GM23338 (cell line): ENCODE measurements at regions not wholly inside any gene's neighbourhood (a gene's known extent, or its start where the extent isn't known, plus 50 kb on each side); places are given as distances from the start of the nearest gene placed in this dataset.

ENCODE experiments used
- ATAC-seq: fragments of 200-7000 bp; cut with Tn5 transposase; 3 replicates; pipeline ENCODE4 v1.9.1; 2020
- DNase-seq: peaks from one replicate; pipeline ENCODE4 v3.0.0-alpha.2; 2015; ENCODE audit warnings: low spot score
- H2AFZ ChIP-seq: fragments of 200-600 bp; sonication (generic); 2 replicates; pipeline ENCODE4 v1.8.0; 2016; ENCODE audit warnings: antibody characterized with exemption, mild to moderate bottlenecking, moderate library complexity
- H3F3A ChIP-seq: fragments of 200-600 bp; sonication (generic); replicated peaks from 2 replicates; pipeline ENCODE4 v1.8.0; 2017; ENCODE audit warnings: antibody characterized with exemption, mixed run types, low read depth
- H3K27ac ChIP-seq: fragments of 200-600 bp; sonication (generic); 2 replicates; pipeline ENCODE4 v1.6.1; 2016; ENCODE audit warnings: low read depth
- H3K27me3 ChIP-seq: fragments of 200-600 bp; sonication (generic); 2 replicates; pipeline ENCODE4 v1.8.0; 2016; ENCODE audit warnings: mild to moderate bottlenecking, mixed run types, moderate library complexity; ENCODE audit not compliant: insufficient read depth
- H3K36me3 ChIP-seq: fragments of 200-600 bp; sonication (generic); 2 replicates; pipeline ENCODE4 v1.8.0; 2016; ENCODE audit warnings: mild to moderate bottlenecking; ENCODE audit not compliant: insufficient read depth
- H3K4me1 ChIP-seq: fragments of 200-600 bp; sonication (generic); 2 replicates; pipeline ENCODE4 v1.8.0; 2016; ENCODE audit warnings: mild to moderate bottlenecking, moderate library complexity; ENCODE audit not compliant: insufficient read depth
- H3K4me2 ChIP-seq: fragments of 200-600 bp; sonication (generic); 2 replicates; pipeline ENCODE4 v1.7.1; 2017; ENCODE audit warnings: mixed run types
- H3K4me3 ChIP-seq: fragments of 200-600 bp; sonication (generic); 2 replicates; pipeline ENCODE4 v1.6.1; 2016; ENCODE audit warnings: mixed run types
- H3K79me2 ChIP-seq: fragments of 200-600 bp; sonication (generic); replicated peaks from 2 replicates; pipeline ENCODE4 v1.8.0; 2017; ENCODE audit warnings: mild to moderate bottlenecking; ENCODE audit not compliant: insufficient read depth
- H3K9me2 ChIP-seq: fragments of 200-600 bp; sonication (generic); 2 replicates; pipeline ENCODE4 v1.8.0; 2017; ENCODE audit not compliant: insufficient read depth
- H4K20me1 ChIP-seq: fragments of 200-600 bp; sonication (generic); replicated peaks from 2 replicates; pipeline ENCODE4 v1.8.0; 2017; ENCODE audit warnings: mild to moderate bottlenecking; ENCODE audit not compliant: insufficient read depth
- H3K27ac Mint-ChIP-seq: 2 replicates; pipeline ENCODE4 v1.8.0; 2020; ENCODE audit warnings: inconsistent platforms, mild to moderate bottlenecking, moderate library complexity, mixed read lengths
- H3K27me3 Mint-ChIP-seq: 3 replicates; pipeline ENCODE4 v1.8.0; 2022; ENCODE audit warnings: low read depth, mild to moderate bottlenecking, moderate library complexity, mixed read lengths, inconsistent platforms; ENCODE audit not compliant: insufficient read depth, poor library complexity
- H3K36me3 Mint-ChIP-seq: 3 replicates; pipeline ENCODE4 v1.8.0; 2021; ENCODE audit warnings: low read depth, mild to moderate bottlenecking, inconsistent platforms, moderate library complexity, mixed read lengths
- H3K4me1 Mint-ChIP-seq: 3 replicates; pipeline ENCODE4 v1.8.0; 2020; ENCODE audit warnings: mild to moderate bottlenecking, inconsistent platforms, mixed read lengths
- H3K4me3 Mint-ChIP-seq: 3 replicates; pipeline ENCODE4 v1.8.0; 2021; ENCODE audit warnings: moderate library complexity, mild to moderate bottlenecking, inconsistent platforms, mixed read lengths
- H3K9me3 Mint-ChIP-seq: 3 replicates; pipeline ENCODE4 v1.8.0; 2020; ENCODE audit warnings: moderate library complexity, mild to moderate bottlenecking, inconsistent platforms, mixed read lengths
- CREB1 ChIP-seq: fragments of 250-450 bp; sonication (Bioruptor Pico); IDR thresholded peaks from 2 replicates; pipeline ENCODE4 v1.5.0; 2020; ENCODE audit warnings: low read depth, mild to moderate bottlenecking, moderate library complexity
- ETS1 ChIP-seq: IDR thresholded peaks from 2 replicates; pipeline ENCODE4 v1.6.1; 2016; ENCODE audit warnings: antibody characterized with exemption
- EZH2 ChIP-seq: fragments of 200-600 bp; sonication (generic); IDR thresholded peaks from one replicate; pipeline ENCODE4 v1.8.0; 2017; ENCODE audit warnings: antibody characterized with exemption, mild to moderate bottlenecking, low read depth; ENCODE audit not compliant: unreplicated experiment
- JUNB ChIP-seq: IDR thresholded peaks from one replicate; pipeline ENCODE4 v1.6.1; 2016; ENCODE audit warnings: antibody characterized with exemption; ENCODE audit not compliant: unreplicated experiment
- NANOG ChIP-seq: IDR thresholded peaks from 2 replicates; pipeline ENCODE4 v1.6.1; 2016; ENCODE audit warnings: antibody characterized with exemption, borderline replicate concordance
- STAT1 ChIP-seq: IDR thresholded peaks from one replicate; pipeline ENCODE4 v1.6.1; 2016; ENCODE audit warnings: antibody characterized with exemption; ENCODE audit not compliant: unreplicated experiment
- ZNF462 ChIP-seq: fragments of 250-450 bp; sonication (Bioruptor Pico); IDR thresholded peaks from 2 replicates; pipeline ENCODE4 v1.5.0; 2020; ENCODE audit warnings: mild to moderate bottlenecking, moderate library complexity
- TF ChIP-seq, protein P1 (sequence below), 2 experiments: fragments of 200-600 bp in 1 of 2; sonication (generic) in 1 of 2; conservative IDR thresholded peaks; 2 replicates each; pipeline versions ENCODE4 v1.5.1 to v1.6.1; 2016 to 2017; ENCODE audit warnings: antibody characterized with exemption in 2 of 2, low read depth in 2 of 2, mild to moderate bottlenecking in 2 of 2, moderate library complexity in 1 of 2

DNA sequence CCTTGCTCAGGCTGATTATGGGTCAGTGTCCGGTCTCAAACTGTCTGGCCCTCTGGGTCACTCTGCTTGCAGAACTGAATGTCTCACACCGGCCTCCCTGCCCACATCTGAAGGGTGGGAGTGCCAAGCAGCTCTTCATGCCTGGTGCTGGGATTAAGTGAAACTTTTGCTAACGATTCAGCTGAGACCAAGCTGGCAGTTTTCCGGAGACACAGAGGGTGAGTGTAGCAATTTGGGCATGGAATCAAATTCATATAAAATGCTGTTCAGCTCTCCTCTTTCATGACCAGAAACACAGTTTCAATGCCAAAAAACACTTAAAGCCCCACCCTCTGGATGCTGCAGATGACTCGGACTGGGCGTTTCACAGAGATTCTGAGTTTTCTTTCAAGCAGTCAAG is 207.5 kb downstream of the NXNL2 start (continued):
- TF ChIP-seq, protein P1, sequence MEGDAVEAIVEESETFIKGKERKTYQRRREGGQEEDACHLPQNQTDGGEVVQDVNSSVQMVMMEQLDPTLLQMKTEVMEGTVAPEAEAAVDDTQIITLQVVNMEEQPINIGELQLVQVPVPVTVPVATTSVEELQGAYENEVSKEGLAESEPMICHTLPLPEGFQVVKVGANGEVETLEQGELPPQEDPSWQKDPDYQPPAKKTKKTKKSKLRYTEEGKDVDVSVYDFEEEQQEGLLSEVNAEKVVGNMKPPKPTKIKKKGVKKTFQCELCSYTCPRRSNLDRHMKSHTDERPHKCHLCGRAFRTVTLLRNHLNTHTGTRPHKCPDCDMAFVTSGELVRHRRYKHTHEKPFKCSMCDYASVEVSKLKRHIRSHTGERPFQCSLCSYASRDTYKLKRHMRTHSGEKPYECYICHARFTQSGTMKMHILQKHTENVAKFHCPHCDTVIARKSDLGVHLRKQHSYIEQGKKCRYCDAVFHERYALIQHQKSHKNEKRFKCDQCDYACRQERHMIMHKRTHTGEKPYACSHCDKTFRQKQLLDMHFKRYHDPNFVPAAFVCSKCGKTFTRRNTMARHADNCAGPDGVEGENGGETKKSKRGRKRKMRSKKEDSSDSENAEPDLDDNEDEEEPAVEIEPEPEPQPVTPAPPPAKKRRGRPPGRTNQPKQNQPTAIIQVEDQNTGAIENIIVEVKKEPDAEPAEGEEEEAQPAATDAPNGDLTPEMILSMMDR (conservative IDR thresholded peaks at IDR 0.05; ENCODE audit: low read depth in 2 of 2): no peak
- TF ChIP-seq ETS1: no peak
- TF ChIP-seq STAT1: no peak

DNA sequence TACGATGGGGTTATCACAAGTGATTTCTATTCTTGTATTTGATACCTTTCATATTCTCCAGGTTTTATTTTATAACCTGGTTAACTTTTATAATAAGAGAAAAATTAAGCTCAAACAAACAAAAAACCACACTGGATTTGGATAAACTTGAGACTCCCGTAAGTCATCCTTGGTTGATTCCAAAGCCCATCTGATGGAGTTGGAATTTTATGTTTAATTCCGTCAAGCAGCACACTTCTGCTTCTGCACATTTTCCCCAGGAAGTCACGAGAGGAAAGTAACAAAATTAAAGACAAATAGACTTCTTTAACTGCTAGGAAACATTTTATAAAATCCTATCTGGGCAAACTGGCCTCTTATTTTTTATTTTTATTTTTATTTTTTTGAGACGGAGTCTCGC is 207.9 kb downstream of the NXNL2 start:
- peaks cover 32% of the 10 kb centered on the region for H3K4me1 Mint-ChIP-seq
- H3K4me3 Mint-ChIP-seq: no peak overlapping the region
- no peaks in the 10 kb centered on the region for H3F3A ChIP-seq
- ATAC-seq (no peak), DNase-seq (no peak)
- no peak overlapping the region for H3K4me2 ChIP-seq
- peaks cover 6% of the 10 kb centered on the region for H3K27me3 Mint-ChIP-seq
- H3K9me3 Mint-ChIP-seq: peaks cover 13% of the 10 kb centered on the region
- H3K36me3 Mint-ChIP-seq: peaks cover 5% of the 10 kb centered on the region; the same call in 2 of the 3 replicates
- H3K27ac ChIP-seq: no peak overlapping the region
- no peaks in the 10 kb centered on the region for H3K27me3 ChIP-seq
- H3K4me3 ChIP-seq: no peak overlapping the region
- no peak overlapping the region for H3K27ac Mint-ChIP-seq
- no peaks in the 10 kb centered on the region for H3K9me2 ChIP-seq
- no peaks in the 10 kb centered on the region for H3K36me3 ChIP-seq
- no peak overlapping the region; the same call in 1 of the 2 replicates for H2AFZ ChIP-seq
- H4K20me1 ChIP-seq: no peaks in the 10 kb centered on the region
- no peaks in the 10 kb centered on the region for H3K79me2 ChIP-seq
- H3K4me1 ChIP-seq: peaks cover 19% of the 10 kb centered on the region
- TF ChIP-seq ETS1 (no peak), ZNF462 (CRISPR knock-in tag) (no peak), EZH2 (no peak), CREB1 (CRISPR knock-in tag) (no peak), NANOG (no peak), JUNB (no peak), STAT1 (no peak)
- TF ChIP-seq, protein P1 (conservative IDR thresholded peaks at IDR 0.05; ENCODE audit: low read depth in 2 of 2): no peak
